HepG2 (cell line): ENCODE measurements at regions not wholly inside any gene's neighbourhood (a gene's known extent, or its start where the extent isn't known, plus 50 kb on each side); places are given as distances from the start of the nearest gene placed in this dataset.

ENCODE experiments used
- CTCF ChIP-seq: sonication (generic); formaldehyde crosslinking; IDR thresholded peaks from 2 replicates; pipeline ENCODE4 v1.5.0; 2020; ENCODE audit warnings: mild to moderate bottlenecking, missing genetic modification reagents, moderate library complexity
- FIP1L1 ChIP-seq: fragments of 200-400 bp; formaldehyde crosslinking; IDR thresholded peaks from 2 replicates; pipeline ENCODE4 v1.6.1; 2018; ENCODE audit warnings: low read depth, mild to moderate bottlenecking, low read length, moderate library complexity, borderline replicate concordance; ENCODE audit not compliant: insufficient read depth
- MIER2 ChIP-seq: IDR thresholded peaks from 2 replicates; pipeline ENCODE4 v1.6.1; 2016; ENCODE audit warnings: missing biosample characterization, missing genetic modification reagents
- POLR2AphosphoS5 ChIP-seq: IDR thresholded peaks from 2 replicates; pipeline ENCODE4 v1.6.1; 2012; ENCODE audit warnings: low read depth, low read length
- RAD21 ChIP-seq: fragments of 450-650 bp; formaldehyde crosslinking; IDR thresholded peaks from 2 replicates; pipeline ENCODE4 v1.5.0; 2020; ENCODE audit warnings: mild to moderate bottlenecking
- SETDB1 ChIP-seq: sonication (generic); formaldehyde crosslinking; IDR thresholded peaks from 2 replicates; pipeline ENCODE4 v1.5.1; 2020; ENCODE audit warnings: missing genetic modification reagents, mild to moderate bottlenecking, borderline replicate concordance
- STAT5B ChIP-seq: sonication (generic); formaldehyde crosslinking; IDR thresholded peaks from 2 replicates; pipeline ENCODE4 v1.4.0; 2020; ENCODE audit warnings: missing genetic modification reagents
- TCF7L2 ChIP-seq: IDR thresholded peaks from 2 replicates; pipeline ENCODE4 v1.6.1; 2011; ENCODE audit warnings: mild to moderate bottlenecking, low read depth, low read length, moderate library complexity
- TRIM22 ChIP-seq: fragments of 450-650 bp; IDR thresholded peaks from 2 replicates; pipeline ENCODE4 v1.6.1; 2017
- ZBTB33 ChIP-seq: sonication (generic); formaldehyde crosslinking; IDR thresholded peaks from 2 replicates; pipeline ENCODE4 v1.4.0; 2020; ENCODE audit warnings: missing genetic modification reagents
- ZNF24 ChIP-seq: fragments of 450-650 bp; IDR thresholded peaks from 2 replicates; pipeline ENCODE4 v1.6.1; 2017; ENCODE audit warnings: antibody characterized with exemption, mild to moderate bottlenecking
- ZNF276 ChIP-seq: sonication (generic); formaldehyde crosslinking; IDR thresholded peaks from 2 replicates; pipeline ENCODE4 v1.4.0; 2020; ENCODE audit warnings: mild to moderate bottlenecking, low read depth, missing genetic modification reagents
- ZNF562 ChIP-seq: sonication (generic); formaldehyde crosslinking; IDR thresholded peaks from 2 replicates; pipeline ENCODE4 v1.8.0; 2022; ENCODE audit warnings: missing genetic modification reagents, borderline replicate concordance
- ZSCAN30 ChIP-seq: sonication (generic); formaldehyde crosslinking; IDR thresholded peaks from 2 replicates; pipeline ENCODE4 v1.5.0; 2020; ENCODE audit warnings: mild to moderate bottlenecking, missing genetic modification reagents

- TF ChIP-seq FIP1L1, result no peak
- no peak for TF ChIP-seq ZSCAN30 (CRISPR knock-in tag)
- no peak for TF ChIP-seq STAT5B (CRISPR knock-in tag)
- no peak for TF ChIP-seq MIER2 (CRISPR knock-in tag)
- no peak for TF ChIP-seq TRIM22
- no peak for TF ChIP-seq ZNF24
- no peak for TF ChIP-seq RAD21 (CRISPR knock-in tag)
- TF ChIP-seq CTCF (CRISPR knock-in tag), result no peak
- no peak for TF ChIP-seq ZBTB33 (CRISPR knock-in tag)
- TF ChIP-seq POLR2AphosphoS5, result no peak
- no peak for TF ChIP-seq TCF7L2
- no peak for TF ChIP-seq ZNF276 (CRISPR knock-in tag)
- no peak for TF ChIP-seq ZNF562 (CRISPR knock-in tag)
- no peak for TF ChIP-seq SETDB1 (CRISPR knock-in tag)
Observed at GRCh38 chr1:209143916-209144315, 439.6 kb upstream of the CAMK1G start.
